Activated B cell treated with CpG ODN at 0.5 μM for 24 hours (primary cell): ENCODE measurements at regions not wholly inside any gene's neighbourhood (a gene's known extent, or its start where the extent isn't known, plus 50 kb on each side); places are given as distances from the start of the nearest gene placed in this dataset.

Source experiments
- ATAC-seq: fragments of 200-7000 bp; cut with Tn5 transposase; one replicate; pipeline ENCODE4 v1.10.0; 2021; ENCODE audit warnings: low read depth, mild to moderate bottlenecking, moderate library complexity
- CTCF ChIA-PET: fragments of 350-600 bp; sonication (Branson Sonifier 250); formaldehyde crosslinking; loops from one replicate; lab custom pipeline; 2021; ENCODE audit warnings: antibody characterized with exemption; lab: Charles Lee
- POLR2A ChIA-PET: fragments of 350-600 bp; sonication (Branson Sonifier 250); formaldehyde crosslinking; loops from one replicate; lab custom pipeline; 2021; ENCODE audit warnings: antibody characterized with exemption; lab: Charles Lee
- DNase-seq: peaks from one replicate; pipeline ENCODE4 v3.0.0; 2022
- H3K27ac Mint-ChIP-seq: one replicate; pipeline ENCODE4 v1.8.0; 2020; ENCODE audit warnings: mixed read lengths
- H3K27me3 Mint-ChIP-seq: one replicate; pipeline ENCODE4 v1.8.0; 2021; ENCODE audit warnings: mixed read lengths
- H3K36me3 Mint-ChIP-seq: one replicate; pipeline ENCODE4 v1.8.0; 2021; ENCODE audit warnings: low read depth, mixed read lengths
- H3K4me1 Mint-ChIP-seq: one replicate; pipeline ENCODE4 v1.8.0; 2021; ENCODE audit warnings: mixed read lengths
- H3K4me3 Mint-ChIP-seq: one replicate; pipeline ENCODE4 v1.8.0; 2020; ENCODE audit warnings: mild to moderate bottlenecking, mixed read lengths
- H3K9me3 Mint-ChIP-seq: one replicate; pipeline ENCODE4 v1.8.0; 2020; ENCODE audit warnings: mixed read lengths
- CTCF ChIP-seq: fragments of 200-600 bp; IDR thresholded peaks from one replicate; pipeline ENCODE4 v1.8.0; 2022; ENCODE audit warnings: antibody characterized with exemption, mild to moderate bottlenecking
- intact Hi-C: fragments of 100-400 bp; cut with micrococcal nuclease; formaldehyde crosslinking; loops from one replicate; pipeline ENCODE4 v1.15.1; 2024

GRCh38 chr4:162684371-162684700, 482.4 kb downstream of the NAF1 start:
- no peaks in the 10 kb centered on the region for H3K27me3 Mint-ChIP-seq
- H3K9me3 Mint-ChIP-seq: peaks cover 2% of the 10 kb centered on the region
- no peaks in the 10 kb centered on the region for H3K36me3 Mint-ChIP-seq
- DNase-seq: no peak
- intact Hi-C loops: no loop called here
- POLR2A ChIA-PET: no interaction called here
- no peak for TF ChIP-seq CTCF
- H3K4me3 Mint-ChIP-seq: no peak overlapping the region
- no peak for ATAC-seq
- CTCF ChIA-PET: no interaction called here
- no peak overlapping the region for H3K27ac Mint-ChIP-seq
- H3K4me1 Mint-ChIP-seq: no peaks in the 10 kb centered on the region

- ChIA-PET CTCF (no interaction called here), POLR2A (no interaction called here)
- ATAC-seq (no peak), DNase-seq (no peak)
- Mint-ChIP-seq H3K9me3 (peaks cover 5% of the 10 kb centered on the region), H3K4me3 (no peak overlapping the region), H3K27me3 (no peaks in the 10 kb centered on the region), H3K36me3 (no peaks in the 10 kb centered on the region), H3K4me1 (no peaks in the 10 kb centered on the region), H3K27ac (no peak overlapping the region)
- intact Hi-C loops: no loop called here
- no peak for TF ChIP-seq CTCF
These were observed 482.9 kb downstream of the NAF1 start for GRCh38 chr4:162683659-162684370.

DNA sequence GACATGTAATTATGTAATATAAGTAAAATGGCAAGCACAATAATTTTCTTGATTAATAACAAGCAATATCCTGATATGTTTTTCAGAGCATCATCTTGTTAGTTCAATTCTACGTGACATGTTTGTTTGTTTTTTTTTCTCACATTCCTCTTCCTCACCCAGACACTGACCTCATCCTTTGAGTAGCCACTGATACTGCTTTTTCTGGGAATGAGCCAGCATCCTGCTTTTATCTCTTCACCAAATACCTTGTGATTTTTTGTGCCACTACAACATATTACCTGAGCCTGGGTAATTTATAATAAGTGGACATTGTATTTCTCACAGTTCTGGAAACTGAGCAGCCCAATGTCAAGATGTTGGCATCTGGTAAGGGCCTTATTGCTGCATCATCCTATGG, 484.0 kb downstream of the NAF1 start:
- H3K4me1 Mint-ChIP-seq: no peaks in the 10 kb centered on the region
- DNase-seq (no peak), ATAC-seq (no peak)
- no peak for TF ChIP-seq CTCF
- H3K27ac Mint-ChIP-seq: no peak overlapping the region
- H3K36me3 Mint-ChIP-seq: no peaks in the 10 kb centered on the region
- intact Hi-C loops: no loop called here
- POLR2A ChIA-PET: no interaction called here
- no peak overlapping the region for H3K4me3 Mint-ChIP-seq
- H3K9me3 Mint-ChIP-seq: peaks cover 12% of the 10 kb centered on the region
- CTCF ChIA-PET: no interaction called here
- no peaks in the 10 kb centered on the region for H3K27me3 Mint-ChIP-seq

DNA sequence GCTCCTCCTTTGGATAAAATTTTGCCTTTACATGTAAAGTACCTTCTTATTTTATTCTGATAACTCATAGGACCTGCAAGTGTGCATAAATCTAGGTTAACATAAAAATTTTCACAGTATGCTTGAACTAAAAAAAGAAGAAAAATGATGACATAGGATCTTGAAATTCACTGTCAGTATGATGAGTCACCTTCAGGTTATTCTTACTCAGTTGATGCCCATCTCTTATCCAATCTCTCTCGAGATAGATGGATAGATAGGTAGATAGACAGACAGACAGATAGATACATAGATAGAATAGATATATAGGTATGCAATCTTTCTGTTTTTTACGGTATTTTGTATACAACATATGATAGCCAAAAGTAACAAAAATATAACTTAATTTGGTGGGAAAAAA, 485.5 kb downstream of the NAF1 start:
- DNase-seq (no peak), ATAC-seq (no peak)
- H3K27ac Mint-ChIP-seq: no peak overlapping the region
- H3K9me3 Mint-ChIP-seq: peaks cover 12% of the 10 kb centered on the region
- no peaks in the 10 kb centered on the region for H3K36me3 Mint-ChIP-seq
- CTCF ChIA-PET: no interaction called here
- H3K4me1 Mint-ChIP-seq: no peaks in the 10 kb centered on the region
- intact Hi-C loops: no loop called here
- no peak for TF ChIP-seq CTCF
- POLR2A ChIA-PET: no interaction called here
- H3K4me3 Mint-ChIP-seq: no peak overlapping the region
- no peaks in the 10 kb centered on the region for H3K27me3 Mint-ChIP-seq

DNA sequence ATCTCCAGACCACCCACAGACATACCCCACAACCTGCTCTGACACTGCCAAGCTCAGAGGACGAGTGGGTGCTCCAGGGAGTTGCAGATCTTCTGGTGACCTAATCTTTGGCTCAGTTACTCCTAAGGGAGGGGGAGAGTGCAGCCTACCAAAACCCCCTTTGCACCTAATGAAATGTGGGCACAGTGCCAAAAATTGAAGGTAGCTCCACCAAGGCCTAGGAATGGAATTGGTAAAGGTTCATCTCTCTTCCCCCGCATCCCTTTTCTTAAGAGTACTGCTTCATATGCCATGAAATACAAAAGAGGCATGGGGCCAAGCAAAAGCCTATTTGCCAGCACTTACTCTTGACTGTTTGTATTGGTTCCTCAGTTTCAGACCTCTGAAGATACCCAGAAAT, 491.0 kb downstream of the NAF1 start:
- H3K4me1 Mint-ChIP-seq: no peaks in the 10 kb centered on the region
- TF ChIP-seq CTCF: no peak
- no peak overlapping the region for H3K27ac Mint-ChIP-seq
- DNase-seq (no peak), ATAC-seq (no peak)
- POLR2A ChIA-PET: no interaction called here
- H3K4me3 Mint-ChIP-seq: no peak overlapping the region
- peaks cover 12% of the 10 kb centered on the region for H3K9me3 Mint-ChIP-seq
- intact Hi-C loops: no loop called here
- no peaks in the 10 kb centered on the region for H3K27me3 Mint-ChIP-seq
- H3K36me3 Mint-ChIP-seq: no peaks in the 10 kb centered on the region
- CTCF ChIA-PET: no interaction called here
